ENCODE measurements at regions not wholly inside any gene's neighbourhood (a gene's known extent, or its start where the extent isn't known, plus 50 kb on each side); places are given as distances from the start of the nearest gene placed in this dataset.
A peak's percentile ranks its signal among the peaks of the same experiment; 100 is the strongest.

DNA sequence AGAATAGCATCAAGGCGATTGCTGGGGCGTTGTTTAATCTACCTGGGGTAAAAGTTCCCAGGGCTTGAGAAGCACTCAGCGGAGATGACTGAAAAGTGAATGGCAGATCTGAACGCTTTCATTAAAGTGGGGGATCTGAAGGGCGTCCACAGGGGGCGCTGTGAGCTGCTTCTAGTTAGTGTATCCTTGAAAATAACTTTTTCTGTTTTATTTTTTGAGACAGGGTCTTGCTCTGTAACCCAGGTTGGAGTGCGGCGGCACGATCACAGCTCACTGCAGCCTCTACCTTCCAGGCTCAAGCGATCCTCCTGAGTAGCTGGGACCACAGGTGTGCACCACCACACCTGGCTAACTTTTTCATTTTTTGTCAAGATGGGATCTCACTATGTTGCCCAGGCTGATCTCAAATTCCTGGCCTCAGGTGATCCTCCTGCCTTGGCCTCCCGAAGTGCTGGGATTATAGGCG, 360.4 kb downstream of the SEC14L1 start:
- Histone ChIP-seq H3K4me2 (ENCODE audit: low read length) (no peak overlapping the region), H3K79me2 (ENCODE audit: low read length) (no peaks in the 10 kb centered on the region), H3K27me3 (ENCODE audit: low read length) (no peaks in the 10 kb centered on the region), H3K9ac (ENCODE audit: low read length) (no peak overlapping the region), H3K27ac (ENCODE audit: low read length) (no peak overlapping the region), H3F3A (ENCODE audit: low read length, unreplicated experiment) (no peaks in the 10 kb centered on the region), H4K20me1 (ENCODE audit: low read length) (no peaks in the 10 kb centered on the region), H3K36me3 (ENCODE audit: low read depth, low read length) (peaks cover 33% of the 10 kb centered on the region), H3K9me3 (ENCODE audit: low read length) (no peaks in the 10 kb centered on the region), H3K9me2 (replicated peaks; ENCODE audit: low read length) (no peaks in the 10 kb centered on the region), H2AFZ (ENCODE audit: low read length) (no peak overlapping the region), H3K4me3 (ENCODE audit: low read length) (no peak overlapping the region), H3K4me1 (ENCODE audit: insufficient read depth, low read length) (no peaks in the 10 kb centered on the region)
- no peak for ATAC-seq
- ChIA-PET POLR2A (ENCODE audit: unreplicated experiment) (interaction anchor here (0.6 kb wide), 1 partner anchor 603 kb away, joined by 4 read pairs; no protein-coding TSS in a partner anchor), CTCF (no interaction called here)
- intact Hi-C loops (cut with micrococcal nuclease) = no loop called here
- TF ChIP-seq CTCF (conservative IDR thresholded peaks at IDR 0.05; ENCODE audit: low read depth, low read length) (peak; percentile 76), EZH2phosphoT487 (IDR thresholded peaks at IDR 0.05; ENCODE audit: borderline replicate concordance, low read length) (no peak), EZH2 (IDR thresholded peaks at IDR 0.05; ENCODE audit: low read length, unreplicated experiment) (no peak)
- peak; percentile 40 for DNase-seq
- no TSS peak for BruUV-seq (replicated peaks)

- CTCF ChIA-PET = no interaction called here
- no peaks in the 10 kb centered on the region for H3K4me1 ChIP-seq (ENCODE audit: insufficient read depth, low read length)
- H3K4me3 ChIP-seq (ENCODE audit: low read length) = no peak overlapping the region
- H3K4me2 ChIP-seq (ENCODE audit: low read length) = no peak overlapping the region
- H3K9me3 ChIP-seq (ENCODE audit: low read length) = no peaks in the 10 kb centered on the region
- POLR2A ChIA-PET (ENCODE audit: unreplicated experiment) = interaction anchor here (0.6 kb wide), 1 partner anchor 604 kb away, joined by 4 read pairs; no protein-coding TSS in a partner anchor
- no peaks in the 10 kb centered on the region for H3F3A ChIP-seq (ENCODE audit: low read length, unreplicated experiment)
- intact Hi-C loops (cut with micrococcal nuclease) = no loop called here
- TF ChIP-seq CTCF (conservative IDR thresholded peaks at IDR 0.05; ENCODE audit: low read depth, low read length) = no peak
- TF ChIP-seq EZH2phosphoT487 (IDR thresholded peaks at IDR 0.05; ENCODE audit: borderline replicate concordance, low read length) = no peak
- no peak for TF ChIP-seq EZH2 (IDR thresholded peaks at IDR 0.05; ENCODE audit: low read length, unreplicated experiment)
- no peak overlapping the region for H3K9ac ChIP-seq (ENCODE audit: low read length)
- H3K36me3 ChIP-seq (ENCODE audit: low read depth, low read length) = peaks cover 26% of the 10 kb centered on the region
- BruUV-seq (replicated peaks) = no TSS peak
- H3K27me3 ChIP-seq (ENCODE audit: low read length) = no peaks in the 10 kb centered on the region
- H3K27ac ChIP-seq (ENCODE audit: low read length) = no peak overlapping the region
- ATAC-seq (no peak), DNase-seq (no peak)
- no peaks in the 10 kb centered on the region for H3K79me2 ChIP-seq (ENCODE audit: low read length)
- no peak overlapping the region for H2AFZ ChIP-seq (ENCODE audit: low read length)
- H3K9me2 ChIP-seq (replicated peaks; ENCODE audit: low read length) = no peaks in the 10 kb centered on the region
- no peaks in the 10 kb centered on the region for H4K20me1 ChIP-seq (ENCODE audit: low read length)
These were observed 361.2 kb downstream of the SEC14L1 start for GRCh38 chr17:77501751-77502625.

Measured in PC-3 (cell line).